Ishikawa (cell line): ENCODE measurements at regions not wholly inside any gene's neighbourhood (a gene's known extent, or its start where the extent isn't known, plus 50 kb on each side); places are given as distances from the start of the nearest gene placed in this dataset.

Experiments
- CEBPB ChIP-seq: IDR thresholded peaks from 2 replicates; pipeline ENCODE4 v1.6.1; 2012
- CREB1 ChIP-seq: IDR thresholded peaks from 2 replicates; pipeline ENCODE4 v1.6.1; 2012; ENCODE audit warnings: low read depth
- EGR1 ChIP-seq: IDR thresholded peaks from 2 replicates; pipeline ENCODE4 v1.6.1; 2012
- EP300 ChIP-seq: IDR thresholded peaks from 2 replicates; pipeline ENCODE4 v1.6.1; 2012; ENCODE audit warnings: borderline replicate concordance
- FOXM1 ChIP-seq: IDR thresholded peaks from 2 replicates; pipeline ENCODE4 v1.6.1; 2012; ENCODE audit warnings: low read depth, borderline replicate concordance
- NFIC ChIP-seq: IDR thresholded peaks from 2 replicates; pipeline ENCODE4 v1.6.1; 2012
- RAD21 ChIP-seq: IDR thresholded peaks from 2 replicates; pipeline ENCODE4 v1.6.1; 2012; ENCODE audit warnings: low read depth
- REST ChIP-seq: IDR thresholded peaks from 2 replicates; pipeline ENCODE4 v1.6.1; 2012; ENCODE audit warnings: low read depth, mild to moderate bottlenecking
- TAF1 ChIP-seq: IDR thresholded peaks from 2 replicates; pipeline ENCODE4 v1.6.1; 2012; ENCODE audit warnings: low read depth, mild to moderate bottlenecking
- TCF12 ChIP-seq: IDR thresholded peaks from 2 replicates; pipeline ENCODE4 v1.6.1; 2012; ENCODE audit warnings: low read depth
- TEAD4 ChIP-seq: IDR thresholded peaks from 2 replicates; pipeline ENCODE4 v1.6.1; 2012
- USF1 ChIP-seq: IDR thresholded peaks from 2 replicates; pipeline ENCODE4 v1.6.1; 2012
- YY1 ChIP-seq: IDR thresholded peaks from 2 replicates; pipeline ENCODE4 v1.6.1; 2012; ENCODE audit warnings: low read depth
- ZBTB7A ChIP-seq: IDR thresholded peaks from 2 replicates; pipeline ENCODE4 v1.6.1; 2012; ENCODE audit warnings: low read depth
- TF ChIP-seq, protein P1 (sequence below): IDR thresholded peaks from 2 replicates; pipeline ENCODE4 v1.6.1; 2012

DNA sequence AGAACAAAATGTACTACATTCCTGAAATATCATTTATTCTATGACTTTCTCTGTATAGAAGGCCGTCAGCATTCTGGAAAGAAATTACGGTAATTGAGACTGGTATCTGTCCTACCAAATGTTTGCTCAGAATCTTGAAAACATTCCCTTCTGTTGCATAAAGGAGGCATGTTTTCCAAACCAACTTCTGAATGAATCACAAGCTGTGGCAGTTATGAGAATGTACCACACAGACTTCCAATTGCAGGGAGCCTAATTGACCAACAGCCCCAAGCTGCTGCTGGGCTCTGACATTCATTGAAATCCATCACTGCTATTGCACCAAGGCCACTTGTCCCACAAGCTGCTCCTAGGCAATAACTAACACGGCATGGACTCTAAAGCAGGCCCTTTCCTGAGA, 185.3 kb upstream of the CCDC196 start:
- TF ChIP-seq REST: no peak

DNA sequence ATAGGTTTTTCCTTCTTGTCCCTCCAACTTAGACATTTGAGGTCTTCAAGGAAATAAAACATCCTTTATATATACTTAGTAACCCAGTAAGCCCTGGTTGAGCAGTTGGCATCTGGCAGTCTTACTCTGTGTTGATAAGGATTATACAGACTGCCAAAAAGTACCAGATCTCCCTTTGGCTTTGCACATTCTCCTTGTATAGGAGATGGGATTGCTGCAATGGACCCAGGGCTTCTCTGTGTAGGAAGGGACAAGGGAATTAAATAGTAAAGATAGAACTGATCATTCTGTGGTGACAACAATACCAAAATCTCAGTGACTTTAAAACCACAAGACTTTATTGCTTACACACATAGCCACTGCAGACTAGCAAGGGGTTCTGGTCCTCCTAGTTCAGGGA, 180.1 kb upstream of the CCDC196 start:
- TF ChIP-seq CEBPB (peak; percentile 66), CREB1 (no peak)

- TF ChIP-seq CEBPB: no peak
- TF ChIP-seq TEAD4: no peak
These were observed 175.1 kb upstream of the CCDC196 start for GRCh38 chr14:66311058-66311457.

- TF ChIP-seq YY1: no peak
- TF ChIP-seq FOXM1: no peak
- TF ChIP-seq EGR1: no peak
- no peak for TF ChIP-seq REST
- TF ChIP-seq TCF12: no peak
- TF ChIP-seq, protein P1, sequence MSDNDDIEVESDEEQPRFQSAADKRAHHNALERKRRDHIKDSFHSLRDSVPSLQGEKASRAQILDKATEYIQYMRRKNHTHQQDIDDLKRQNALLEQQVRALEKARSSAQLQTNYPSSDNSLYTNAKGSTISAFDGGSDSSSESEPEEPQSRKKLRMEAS: no peak
- TF ChIP-seq TAF1: no peak
These were observed 174.2 kb upstream of the CCDC196 start for GRCh38 chr14:66311990-66312389.

- no peak for TF ChIP-seq ZBTB7A
- TF ChIP-seq EP300: no peak
These were observed 173.7 kb upstream of the CCDC196 start for GRCh38 chr14:66312451-66312850.

- TF ChIP-seq CREB1 (no peak), TCF12 (no peak), TAF1 (no peak), ZBTB7A (no peak), EP300 (no peak)
These were observed 171.1 kb upstream of the CCDC196 start for GRCh38 chr14:66315098-66315497.

GRCh38 chr14:66315548-66315947, 170.6 kb upstream of the CCDC196 start:
- TF ChIP-seq CEBPB (no peak), TCF12 (no peak), CREB1 (no peak), YY1 (no peak), NFIC (no peak), EGR1 (no peak), USF1 (no peak), EP300 (no peak), FOXM1 (no peak), REST (no peak), ZBTB7A (no peak), TEAD4 (no peak), TAF1 (no peak), RAD21 (no peak)
- TF ChIP-seq, protein P1: no peak
